ENCODE measurements at regions not wholly inside any gene's neighbourhood (a gene's known extent, or its start where the extent isn't known, plus 50 kb on each side); places are given as distances from the start of the nearest gene placed in this dataset.

GRCh38 chr4:27506401-27506800, 645.8 kb downstream of the STIM2 start:
- no peak for DNase-seq

- DNase-seq = no peak
These were observed 654.1 kb downstream of the STIM2 start for GRCh38 chr4:27514711-27515110.

GRCh38 chr4:27515140-27515539, 654.5 kb downstream of the STIM2 start:
- no peak for DNase-seq

GRCh38 chr4:27518876-27519275, 658.2 kb downstream of the STIM2 start:
- DNase-seq = no peak

- DNase-seq = no peak
These were observed 663.6 kb downstream of the STIM2 start for GRCh38 chr4:27524224-27524623.

- DNase-seq = no peak
These were observed 673.8 kb downstream of the STIM2 start for GRCh38 chr4:27534488-27534887.

DNA sequence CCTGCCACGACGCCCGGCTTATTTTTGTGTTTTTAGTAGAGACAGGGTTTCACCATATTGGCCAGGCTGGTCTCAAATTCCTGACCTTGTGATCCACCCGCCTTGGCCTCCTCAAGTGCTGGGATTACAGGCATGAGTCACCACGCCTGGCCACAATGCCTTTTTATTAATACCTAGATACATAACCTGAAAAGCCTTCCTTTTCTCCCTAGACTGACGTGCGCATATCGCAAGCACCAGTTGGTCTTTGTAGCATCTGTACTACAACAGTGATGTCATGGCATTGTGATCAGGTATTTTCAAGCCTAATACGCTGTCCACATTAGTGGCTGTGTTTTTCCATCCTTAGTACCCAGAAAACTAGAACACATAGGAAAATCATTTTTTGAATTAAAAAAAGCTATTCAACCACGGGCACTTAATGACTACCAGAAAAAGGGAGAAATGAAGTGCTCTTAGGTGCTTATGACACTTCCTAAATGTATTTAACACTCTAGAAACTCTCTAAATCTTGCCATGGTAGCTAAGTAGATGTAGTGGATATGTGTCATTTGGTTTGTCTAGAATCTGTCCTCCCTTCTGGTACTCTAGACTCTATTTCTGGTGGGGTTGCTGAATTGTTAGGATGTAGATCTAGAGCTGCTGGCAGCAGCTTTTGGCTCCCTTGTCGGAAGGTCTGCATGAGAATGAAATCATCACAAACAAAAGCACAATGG, 707.8 kb downstream of the STIM2 start:
- no peak for DNase-seq

DNA sequence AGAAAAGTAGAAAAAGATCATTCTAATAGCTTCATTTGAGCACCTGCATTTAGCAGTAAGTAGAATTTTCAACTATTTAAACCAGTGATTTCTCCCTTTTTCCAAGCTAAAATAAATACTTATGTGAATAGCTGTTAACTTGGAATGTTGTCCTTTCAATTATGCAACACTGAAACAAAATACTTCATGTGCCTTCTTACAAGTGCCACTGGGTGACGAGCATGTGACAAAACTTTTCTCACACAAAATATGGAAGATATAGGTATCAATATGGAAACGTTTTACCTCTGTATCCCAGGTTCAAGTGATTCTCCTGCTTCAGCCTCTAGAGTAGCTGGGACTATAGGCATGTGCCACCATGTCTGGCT, 708.3 kb downstream of the STIM2 start:
- DNase-seq = no peak

DNA sequence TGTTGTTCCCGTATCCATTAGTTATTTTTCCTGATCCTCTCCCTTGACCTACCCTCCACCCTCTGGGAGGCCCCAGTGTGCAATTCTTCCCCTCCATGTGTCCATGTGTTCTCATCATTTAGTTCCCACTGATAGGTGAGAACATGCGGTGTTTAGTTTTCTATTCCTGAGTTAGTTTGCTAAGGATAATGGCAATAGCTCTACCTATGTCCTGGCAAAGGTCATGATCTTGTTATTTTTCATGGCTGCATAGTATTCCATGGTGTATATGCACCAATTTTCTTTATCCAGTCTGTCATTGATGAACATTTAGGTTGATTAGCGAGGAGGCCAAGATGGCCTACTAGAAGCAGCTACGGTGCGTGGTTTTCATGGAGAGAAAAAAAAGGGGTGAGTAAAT, 714.1 kb downstream of the STIM2 start:
- no peak for DNase-seq

GRCh38 chr4:27577951-27578350, 717.3 kb downstream of the STIM2 start:
- no peak for DNase-seq

GRCh38 chr4:27592738-27593137, 732.1 kb downstream of the STIM2 start:
- no peak for DNase-seq

GRCh38 chr4:27594922-27595321, 734.3 kb downstream of the STIM2 start:
- no peak for DNase-seq

- no peak for DNase-seq
These were observed 735.1 kb downstream of the STIM2 start for GRCh38 chr4:27595571-27596360.

- DNase-seq = no peak
These were observed 741.5 kb downstream of the STIM2 start for GRCh38 chr4:27602172-27602571.

DNA sequence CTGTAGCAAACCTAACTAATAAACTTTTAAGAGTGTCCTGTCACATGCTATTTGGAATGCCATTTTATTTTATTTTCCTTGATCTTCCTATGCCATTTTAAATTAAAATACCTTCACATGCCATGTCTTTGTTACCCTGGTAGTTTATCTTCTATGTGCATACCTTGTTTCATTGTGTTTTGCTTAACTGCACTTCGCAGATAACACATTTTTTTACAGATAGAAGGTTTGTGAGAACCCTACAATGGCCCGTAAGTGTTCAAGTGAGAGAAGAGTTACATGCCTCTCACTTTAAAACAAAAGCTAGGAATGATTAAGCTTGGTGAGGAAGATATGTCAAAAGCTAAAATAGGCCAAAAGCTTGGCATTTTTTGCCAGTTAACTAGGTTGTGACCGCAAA, 744.1 kb downstream of the STIM2 start:
- no peak for DNase-seq

DNA sequence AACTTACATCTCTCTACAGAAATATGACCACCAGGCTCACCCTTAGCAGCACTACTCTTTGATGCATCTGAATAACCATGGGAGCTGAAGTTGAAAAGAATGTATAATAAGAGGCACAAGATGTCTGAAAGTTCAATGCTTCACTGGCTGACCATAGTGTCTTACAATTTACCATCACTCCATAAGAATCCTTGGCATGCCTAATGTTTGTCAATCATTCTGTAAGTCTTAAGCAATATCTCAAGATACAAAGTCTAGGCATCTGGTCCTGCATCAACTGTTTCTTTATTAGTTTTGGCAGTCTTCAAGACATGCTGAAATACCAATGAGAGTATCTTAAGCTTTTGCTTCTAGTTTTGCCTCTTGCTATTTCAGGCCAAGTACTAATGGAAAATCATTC, 755.5 kb downstream of the STIM2 start:
- DNase-seq = no peak

- DNase-seq = no peak
These were observed 758.8 kb downstream of the STIM2 start for GRCh38 chr4:27619435-27619834.

- no peak for DNase-seq
These were observed 760.2 kb downstream of the STIM2 start for GRCh38 chr4:27620886-27621285.

GRCh38 chr4:27624749-27625148, 764.1 kb downstream of the STIM2 start:
- DNase-seq = no peak

GRCh38 chr4:27628609-27629008, 768.0 kb downstream of the STIM2 start:
- no peak for DNase-seq

GRCh38 chr4:27629532-27630225, 769.0 kb downstream of the STIM2 start:
- no peak for DNase-seq

GRCh38 chr4:27635936-27636913, 775.6 kb downstream of the STIM2 start:
- no peak for DNase-seq
